GM12891 (cell line): ENCODE measurements at regions not wholly inside any gene's neighbourhood (a gene's known extent, or its start where the extent isn't known, plus 50 kb on each side); places are given as distances from the start of the nearest gene placed in this dataset.

Experiments used
- PAX5 ChIP-seq: IDR thresholded peaks from 2 replicates; pipeline ENCODE4 v1.6.1; 2011; ENCODE audit warnings: low read length, moderate library complexity, mild to moderate bottlenecking; ENCODE audit not compliant: insufficient read depth, severe bottlenecking
- POLR2A ChIP-seq: IDR thresholded peaks from 2 replicates; pipeline ENCODE4 v1.6.1; 2011; ENCODE audit warnings: low read depth, low read length, control low read depth
- POLR2AphosphoS5 ChIP-seq: IDR thresholded peaks from 2 replicates; pipeline ENCODE4 v1.6.1; 2011; ENCODE audit warnings: low read depth, low read length, control low read depth
- POU2F2 ChIP-seq: IDR thresholded peaks from 2 replicates; pipeline ENCODE4 v1.6.1; 2011; ENCODE audit warnings: low read depth, mild to moderate bottlenecking, control low read depth, low read length, moderate library complexity
- SPI1 ChIP-seq: IDR thresholded peaks from 2 replicates; pipeline ENCODE4 v1.6.1; 2011; ENCODE audit warnings: low read depth, low read length, control low read depth
- TAF1 ChIP-seq: IDR thresholded peaks from 2 replicates; pipeline ENCODE4 v1.6.1; 2011; ENCODE audit warnings: low read depth, low read length, control low read depth

- TF ChIP-seq TAF1 (no peak), POLR2A (no peak), SPI1 (no peak), POLR2AphosphoS5 (no peak), PAX5 (no peak), POU2F2 (no peak)
Measured at GRCh38 chr2:84299211-84299775, 159.8 kb downstream of the SUCLG1 start.
